Tibial nerve (tissue), 3 donors: ENCODE measurements at regions not wholly inside any gene's neighbourhood (a gene's known extent, or its start where the extent isn't known, plus 50 kb on each side); places are given as distances from the start of the nearest gene placed in this dataset.

ENCODE experiments used
- CTCF ChIP-seq, 5 experiments: fragments of 200-600 bp in 3 of 5; fragments of 450-650 bp in 2 of 5; sonication (generic) in 3 of 5; IDR thresholded peaks; one replicate each; pipeline ENCODE4 v1.5.1; 2016 to 2019; ENCODE audit warnings: antibody characterized with exemption in 5 of 5, mild to moderate bottlenecking in 3 of 5, moderate library complexity in 2 of 5
- POLR2A ChIP-seq, 2 donors: fragments of 450-650 bp; IDR thresholded peaks; one replicate each; pipeline ENCODE4 v1.6.1; 2017; ENCODE audit warnings: antibody characterized with exemption in 2 of 2, mild to moderate bottlenecking in 2 of 2, moderate library complexity in 2 of 2

GRCh38 chr16:61460020-61460419 is 576.2 kb downstream of the CDH8 start:
- TF ChIP-seq CTCF (IDR thresholded peaks at IDR 0.05): no peak
- TF ChIP-seq POLR2A (IDR thresholded peaks at IDR 0.05): no peak
